H1 (cell line): ENCODE measurements at regions not wholly inside any gene's neighbourhood (a gene's known extent, or its start where the extent isn't known, plus 50 kb on each side); places are given as distances from the start of the nearest gene placed in this dataset.

Experiments used
- CTCF ChIA-PET: fragments of 300-600 bp; sonication (Branson Sonifier 250); formaldehyde crosslinking; loops from one replicate; lab custom pipeline; 2021; ENCODE audit not compliant: partially characterized antibody; lab: Charles Lee
- POLR2A ChIA-PET: fragments of 300-600 bp; sonication (Branson Sonifier 250); formaldehyde crosslinking; loops from one replicate; lab custom pipeline; 2021; ENCODE audit warnings: inconsistent platforms; ENCODE audit not compliant: partially characterized antibody; lab: Charles Lee
- DNase-seq, 2 experiments: peaks; one replicate each; pipeline versions ENCODE4 v3.0.0 to v3.0.0-alpha.2; 2010 to 2022; ENCODE audit warnings: low spot score in 2 of 2, low read depth in 1 of 2, mixed read lengths in 1 of 2
- FAIRE-seq: peaks from 2 replicates; lab custom pipeline; 2011; peaks lifted over from hg19 to GRCh38; lab: Jason Lieb, UNC
- H2AFZ ChIP-seq: 2 replicates; pipeline ENCODE4 v1.8.1; 2012; ENCODE audit warnings: low read length, inconsistent platforms
- H2AK5ac ChIP-seq: 2 replicates; pipeline ENCODE4 v1.6.1; 2013; ENCODE audit warnings: low read depth, low read length
- H2BK120ac ChIP-seq: replicated peaks from 2 replicates; pipeline ENCODE3; 2013; ENCODE audit warnings: low read depth, low read length, inconsistent platforms
- H2BK12ac ChIP-seq: 2 replicates; pipeline ENCODE4 v1.6.1; 2013; ENCODE audit warnings: low read depth, low read length
- H2BK15ac ChIP-seq: 2 replicates; pipeline ENCODE4 v1.6.1; 2013; ENCODE audit warnings: low read length
- H2BK20ac ChIP-seq: 2 replicates; pipeline ENCODE4 v1.6.1; 2013; ENCODE audit warnings: low read length
- H2BK5ac ChIP-seq: 2 replicates; pipeline ENCODE4 v1.6.1; 2013; ENCODE audit warnings: low read depth, low read length
- H3K14ac ChIP-seq: 2 replicates; pipeline ENCODE4 v1.6.1; 2013; ENCODE audit warnings: inconsistent platforms; ENCODE audit not compliant: insufficient read length
- H3K18ac ChIP-seq: 2 replicates; pipeline ENCODE4 v1.6.1; 2013; ENCODE audit warnings: low read length; ENCODE audit errors: extremely low read depth
- H3K23ac ChIP-seq: 2 replicates; pipeline ENCODE4 v1.6.1; 2013; ENCODE audit warnings: inconsistent platforms; ENCODE audit not compliant: insufficient read length
- H3K23me2 ChIP-seq: 2 replicates; pipeline ENCODE4 v1.6.1; 2013; ENCODE audit warnings: low read depth, low read length
- H3K27ac ChIP-seq: 2 replicates; pipeline ENCODE4 v1.6.1; 2011; ENCODE audit warnings: low read depth, low read length, inconsistent platforms
- H3K27me3 ChIP-seq, 4 experiments: replicated peaks in 1 of 4; 1 replicate in 1 of 4; 2 replicates in 3 of 4; pipeline versions ENCODE4 v1.6.1 to v1.8.1; 2011 to 2013; ENCODE audit warnings: low read length in 3 of 4, mild to moderate bottlenecking in 3 of 4, inconsistent platforms in 2 of 4, mixed read lengths in 2 of 4, moderate library complexity in 1 of 4; ENCODE audit not compliant: control insufficient read depth in 3 of 4, insufficient read depth in 3 of 4; ENCODE audit errors: extremely low read depth in 1 of 4
- H3K36me3 ChIP-seq, 4 experiments: 2 replicates each; pipeline versions ENCODE4 v1.6.1 to v1.8.1; 2011 to 2013; ENCODE audit warnings: mild to moderate bottlenecking in 4 of 4, low read length in 3 of 4, moderate library complexity in 2 of 4, control low read depth in 1 of 4, inconsistent platforms in 1 of 4; ENCODE audit not compliant: insufficient read depth in 4 of 4, control insufficient read depth in 2 of 4
- H3K4ac ChIP-seq: replicated peaks from 2 replicates; pipeline ENCODE3; 2013; ENCODE audit warnings: low read length, low read depth, mixed read lengths, inconsistent platforms; ENCODE audit not compliant: insufficient read length
- H3K4me1 ChIP-seq, 4 experiments: replicated peaks in 1 of 4; 1 replicate in 1 of 4; 2 replicates in 3 of 4; pipeline versions ENCODE4 v1.6.1 to v1.8.1; 2011 to 2013; ENCODE audit warnings: low read length in 3 of 4, inconsistent platforms in 2 of 4, mixed read lengths in 1 of 4; ENCODE audit not compliant: insufficient read depth in 4 of 4, control insufficient read depth in 3 of 4
- H3K4me2 ChIP-seq, 2 experiments: 2 replicates each; pipeline versions ENCODE4 v1.6.1 to v1.8.1; 2011 to 2013; ENCODE audit warnings: low read depth in 2 of 2, low read length in 2 of 2, control low read depth in 1 of 2, inconsistent platforms in 1 of 2, mild to moderate bottlenecking in 1 of 2; ENCODE audit not compliant: insufficient read depth in 1 of 2
- H3K4me3 ChIP-seq, 4 experiments: fragments of 200-600, 300-600 bp in 1 of 4; sonication (generic), shearing (Covaris generic), sonication (Bioruptor Twin) in 1 of 4; 2 replicates each; pipeline versions ENCODE4 v1.5.1 to v1.8.1; 2011 to 2016; ENCODE audit warnings: low read length in 4 of 4, low read depth in 3 of 4, control low read depth in 2 of 4, inconsistent platforms in 2 of 4, mild to moderate bottlenecking in 2 of 4, mixed read lengths in 1 of 4, moderate library complexity in 1 of 4; ENCODE audit not compliant: insufficient read depth in 2 of 4; ENCODE audit errors: extremely low read depth in 1 of 4
- H3K56ac ChIP-seq: replicated peaks from 2 replicates; pipeline ENCODE3; 2013; ENCODE audit warnings: low read depth, mild to moderate bottlenecking, mixed read lengths, low read length, inconsistent platforms; ENCODE audit not compliant: insufficient read length
- H3K79me1 ChIP-seq: 2 replicates; pipeline ENCODE4 v1.6.1; 2013; ENCODE audit warnings: low read depth, low read length, control low read depth
- H3K79me2 ChIP-seq, 2 experiments: 2 replicates each; pipeline versions ENCODE4 v1.6.1 to v1.8.1; 2012 to 2013; ENCODE audit warnings: low read length in 2 of 2, mild to moderate bottlenecking in 2 of 2, inconsistent platforms in 1 of 2; ENCODE audit not compliant: insufficient read depth in 2 of 2, control insufficient read depth in 1 of 2
- H3K9ac ChIP-seq, 4 experiments: replicated peaks in 1 of 4; 1 replicate in 1 of 4; 2 replicates in 3 of 4; pipeline versions ENCODE4 v1.6.1 to v1.8.1; 2011 to 2013; ENCODE audit warnings: low read depth in 3 of 4, low read length in 3 of 4, control low read depth in 2 of 4, mild to moderate bottlenecking in 2 of 4, moderate library complexity in 2 of 4, inconsistent platforms in 1 of 4; ENCODE audit errors: extremely low read depth in 1 of 4
- H3K9me3 ChIP-seq, 2 experiments: 2 replicates each; pipeline versions ENCODE4 v1.6.1 to v1.8.1; 2012 to 2013; ENCODE audit warnings: mild to moderate bottlenecking in 2 of 2, moderate library complexity in 2 of 2, control low read depth in 1 of 2, inconsistent platforms in 1 of 2, low read depth in 1 of 2, low read length in 1 of 2, mixed read lengths in 1 of 2; ENCODE audit not compliant: insufficient read depth in 2 of 2
- H4K20me1 ChIP-seq, 2 experiments: replicated peaks in 1 of 2; 2 replicates each; pipeline versions ENCODE3 to v1.8.1; 2011 to 2013; ENCODE audit warnings: inconsistent platforms in 2 of 2, low read length in 2 of 2, mild to moderate bottlenecking in 1 of 2; ENCODE audit not compliant: insufficient read depth in 2 of 2, control insufficient read depth in 1 of 2
- H4K5ac ChIP-seq: 2 replicates; pipeline ENCODE4 v1.6.1; 2013; ENCODE audit warnings: low read length, low read depth, mixed read lengths, inconsistent platforms; ENCODE audit not compliant: insufficient read length
- H4K8ac ChIP-seq: 2 replicates; pipeline ENCODE4 v1.8.0; 2013; ENCODE audit warnings: mild to moderate bottlenecking, moderate library complexity, low read length, inconsistent platforms; ENCODE audit not compliant: insufficient read depth; ENCODE audit errors: extremely low read depth
- H4K91ac ChIP-seq: replicated peaks from 2 replicates; pipeline ENCODE3; 2013; ENCODE audit warnings: low read length, mixed read lengths, inconsistent platforms; ENCODE audit not compliant: insufficient read length
- BACH1 ChIP-seq: IDR thresholded peaks from 2 replicates; pipeline ENCODE4 v1.6.1; 2012; ENCODE audit warnings: low read length, improper control_type of control experiment
- CEBPB ChIP-seq: IDR thresholded peaks from 2 replicates; pipeline ENCODE4 v1.6.1; 2012; ENCODE audit warnings: low read depth, low read length
- TBP ChIP-seq: IDR thresholded peaks from 2 replicates; pipeline ENCODE4 v1.6.1; 2011; ENCODE audit warnings: low read depth, low read length, improper control_type of control experiment
- WGBS, 2 experiments: shearing (Covaris generic) in 1 of 2; methylation state at CpG; one replicate each; pipeline versions ENCODE4 v1.1.6 to v1.1.7; 2013 to 2015; ENCODE audit warnings: low lambda C conversion rate in 2 of 2, mixed read lengths in 2 of 2, inconsistent platforms in 1 of 2, low coverage in 1 of 2, missing lambda C conversion rate in 1 of 2; ENCODE audit not compliant: insufficient replicate concordance in 2 of 2, insufficient coverage in 1 of 2, insufficient read length in 1 of 2; ENCODE audit errors: extremely low coverage in 1 of 2, missing lambda C conversion rate in 1 of 2; 5-methylcytosine and 5-hydroxymethylcytosine counted together

GRCh38 chr7:108736221-108736891, 166.7 kb downstream of the DNAJB9 start:
- no peak overlapping the region for H3K9ac ChIP-seq
- CTCF ChIA-PET = no interaction called here
- FAIRE-seq = no peak
- no peak overlapping the region for H3K14ac ChIP-seq
- no peak overlapping the region for H3K23ac ChIP-seq
- 100% methylated on average over 1 of the region's 2 CpGs for WGBS, 2 experiments
- no peaks in the 10 kb centered on the region for H3K36me3 ChIP-seq
- H3K23me2 ChIP-seq = no peaks in the 10 kb centered on the region
- H4K20me1 ChIP-seq = no peaks in the 10 kb centered on the region
- no peak overlapping the region for H2BK120ac ChIP-seq
- no peak overlapping the region for H4K5ac ChIP-seq
- H2BK15ac ChIP-seq = no peak overlapping the region
- TF ChIP-seq BACH1 = no peak
- no peak for TF ChIP-seq TBP
- no peak for TF ChIP-seq CEBPB
- TF ChIP-seq, all 59 proteins: peak for 0
- Histone ChIP-seq H2AK5ac (no peak overlapping the region), H2BK20ac (no peak overlapping the region), H2BK5ac (no peak overlapping the region), H3K79me2 (no peaks in the 10 kb centered on the region), H3K27me3 (no peaks in the 10 kb centered on the region), H3K4ac (no peak overlapping the region), H3K4me3 (no peak overlapping the region), H4K91ac (no peak overlapping the region), H2BK12ac (no peak overlapping the region), H3K4me1 (no peaks in the 10 kb centered on the region), H3K56ac (no peak overlapping the region), H4K8ac (no peak overlapping the region), H3K18ac (no peak overlapping the region), H3K9me3 (no peaks in the 10 kb centered on the region), H3K79me1 (no peaks in the 10 kb centered on the region), H2AFZ (no peak overlapping the region), H3K4me2 (no peak overlapping the region), H3K27ac (no peak overlapping the region)
- DNase-seq = no peak
- POLR2A ChIA-PET = no interaction called here
